Right lobe of liver (tissue), 6 donors: ENCODE measurements at regions not wholly inside any gene's neighbourhood (a gene's known extent, or its start where the extent isn't known, plus 50 kb on each side); places are given as distances from the start of the nearest gene placed in this dataset.

Source experiments
- ATAC-seq, 4 donors: fragments of 200-7000 bp; cut with Tn5 transposase; one replicate each; pipeline ENCODE4 v1.9.1; 2020; ENCODE audit warnings: mild to moderate bottlenecking in 4 of 4, moderate library complexity in 4 of 4
- DNase-seq, 3 donors: peaks; one replicate each; pipeline ENCODE4 v3.0.0-alpha.2; 2020
- H3K27ac ChIP-seq, 3 donors: fragments of 200-600 bp; one replicate each; pipeline ENCODE4 v1.8.0; 2022
- H3K27me3 ChIP-seq, 2 donors: fragments of 200-600 bp; one replicate each; pipeline ENCODE4 v1.8.0; 2022
- H3K36me3 ChIP-seq, 4 donors: fragments of 200-600 bp; sonication (generic) in 1 of 4; one replicate each; pipeline versions ENCODE4 v1.5.1 to v1.8.0; 2017 to 2022; ENCODE audit warnings: control low read depth in 1 of 4
- H3K4me1 ChIP-seq, 4 donors: fragments of 200-600 bp; sonication (generic) in 1 of 4; one replicate each; pipeline versions ENCODE4 v1.5.1 to v1.8.0; 2017 to 2022; ENCODE audit warnings: control low read depth in 1 of 4
- H3K4me3 ChIP-seq, 3 donors: fragments of 200-600 bp; one replicate each; pipeline ENCODE4 v1.8.0; 2022
- H3K9me3 ChIP-seq, 4 donors: fragments of 200-600 bp; sonication (generic) in 1 of 4; one replicate each; pipeline versions ENCODE4 v1.5.1 to v1.8.0; 2017 to 2022; ENCODE audit warnings: control low read depth in 1 of 4
- POLR2A ChIP-seq: fragments of 450-650 bp; IDR thresholded peaks from one replicate; pipeline ENCODE4 v1.6.1; 2017; ENCODE audit warnings: antibody characterized with exemption, mild to moderate bottlenecking
- WGBS: methylation state at CpG from one replicate; pipeline ENCODE4 v1.1.6; 2018; ENCODE audit warnings: low coverage, low lambda C conversion rate; ENCODE audit not compliant: insufficient coverage; ENCODE audit errors: missing lambda C conversion rate; 5-methylcytosine and 5-hydroxymethylcytosine counted together
- intact Hi-C, 2 donors: fragments of 100-400 bp; cut with DNase I; formaldehyde crosslinking; loops; one replicate each; pipeline versions ENCODE4 v1.11.2 to v1.14.1; 2022
- TF ChIP-seq, protein P1 (sequence below), 4 donors: fragments of 200-600 bp in 3 of 4; fragments of 450-650 bp in 1 of 4; IDR thresholded peaks; one replicate each; pipeline versions ENCODE4 v1.5.1 to v1.8.0; 2016 to 2022; ENCODE audit warnings: antibody characterized with exemption in 4 of 4, mild to moderate bottlenecking in 2 of 4
- donor health status: DM: no; HTN: yes; CAD: no.
- donor health status: DM: no; HTN: no; CAD: no.
- donor health status: DM: no; HTN: no; CAD: no.
- donor health status: DM: no; HTN: yes; CAD: no.
- donor health status: DM: no; HTN: yes; CAD: no.

DNA sequence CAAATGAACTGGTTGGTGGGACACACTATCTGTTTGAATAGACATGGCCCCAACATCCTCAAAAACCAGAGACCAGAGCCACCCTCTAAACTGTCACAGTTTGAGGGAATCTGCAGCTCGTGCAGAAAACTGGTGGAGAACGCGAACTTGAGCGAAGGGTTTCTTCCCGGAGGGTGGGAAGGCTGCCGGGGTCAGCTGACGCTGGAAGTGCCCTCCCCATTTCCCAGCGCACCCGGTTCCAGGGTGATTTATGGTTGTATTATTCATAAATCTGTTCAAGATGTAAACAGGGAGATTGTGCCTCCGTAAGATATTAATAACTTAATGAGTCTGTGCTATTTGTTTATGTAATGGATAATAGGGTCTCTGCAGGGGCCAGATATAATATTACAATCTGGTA lies 1396.7 kb downstream of the BRD1 start:
- 55% methylated on average over 10 of the region's 10 CpGs for WGBS
- no peaks in the 10 kb centered on the region for H3K27me3 ChIP-seq

DNA sequence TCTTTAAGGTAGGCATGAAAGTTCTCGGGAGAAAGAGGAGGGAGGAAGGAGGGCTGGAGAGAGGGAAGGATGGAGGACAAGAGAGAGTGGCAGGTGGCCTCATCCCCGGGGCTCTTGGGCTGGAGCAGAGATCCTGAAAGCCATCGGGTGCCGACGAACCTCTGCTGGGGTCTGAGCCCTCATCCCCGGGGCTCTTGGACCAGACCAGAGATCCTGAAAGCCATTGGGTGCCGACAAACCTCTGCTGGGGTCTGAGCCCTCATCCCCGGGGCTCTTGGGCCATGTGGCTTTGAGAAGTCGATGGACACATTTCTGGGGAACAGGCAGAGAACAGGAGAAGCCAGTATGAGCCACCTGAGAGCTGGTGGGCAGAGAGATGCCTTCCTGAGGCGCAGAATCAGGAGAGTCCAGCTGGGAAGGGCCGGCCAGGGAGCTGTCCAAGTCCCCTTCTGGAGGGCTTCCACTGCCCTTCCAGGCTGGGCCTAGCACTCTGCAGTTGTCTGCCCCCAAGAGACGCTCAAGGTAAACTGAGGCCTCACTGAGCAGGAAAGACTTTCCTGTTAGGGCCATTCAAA lies 1398.1 kb downstream of the BRD1 start:
- Histone ChIP-seq H3K36me3 (no peaks in the 10 kb centered on the region), H3K27me3 (no peaks in the 10 kb centered on the region), H3K4me3 (no peak overlapping the region), H3K4me1 (no peaks in the 10 kb centered on the region), H3K27ac (no peak overlapping the region), H3K9me3 (no peaks in the 10 kb centered on the region)
- WGBS, result 48% methylated on average over 3 of the region's 12 CpGs
- ATAC-seq (no peak), DNase-seq (peak in 2 of 3 donors; percentile 22)
- intact Hi-C loops, result no loop called here
- TF ChIP-seq POLR2A, result no peak
- TF ChIP-seq, protein P1, sequence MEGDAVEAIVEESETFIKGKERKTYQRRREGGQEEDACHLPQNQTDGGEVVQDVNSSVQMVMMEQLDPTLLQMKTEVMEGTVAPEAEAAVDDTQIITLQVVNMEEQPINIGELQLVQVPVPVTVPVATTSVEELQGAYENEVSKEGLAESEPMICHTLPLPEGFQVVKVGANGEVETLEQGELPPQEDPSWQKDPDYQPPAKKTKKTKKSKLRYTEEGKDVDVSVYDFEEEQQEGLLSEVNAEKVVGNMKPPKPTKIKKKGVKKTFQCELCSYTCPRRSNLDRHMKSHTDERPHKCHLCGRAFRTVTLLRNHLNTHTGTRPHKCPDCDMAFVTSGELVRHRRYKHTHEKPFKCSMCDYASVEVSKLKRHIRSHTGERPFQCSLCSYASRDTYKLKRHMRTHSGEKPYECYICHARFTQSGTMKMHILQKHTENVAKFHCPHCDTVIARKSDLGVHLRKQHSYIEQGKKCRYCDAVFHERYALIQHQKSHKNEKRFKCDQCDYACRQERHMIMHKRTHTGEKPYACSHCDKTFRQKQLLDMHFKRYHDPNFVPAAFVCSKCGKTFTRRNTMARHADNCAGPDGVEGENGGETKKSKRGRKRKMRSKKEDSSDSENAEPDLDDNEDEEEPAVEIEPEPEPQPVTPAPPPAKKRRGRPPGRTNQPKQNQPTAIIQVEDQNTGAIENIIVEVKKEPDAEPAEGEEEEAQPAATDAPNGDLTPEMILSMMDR (IDR thresholded peaks at IDR 0.05), result no peak

More for the DNA sequence above, 1396.7 kb downstream of the BRD1 start:
- intact Hi-C loops, result no loop called here
- Histone ChIP-seq H3K4me3 (no peak overlapping the region), H3K36me3 (no peaks in the 10 kb centered on the region), H3K9me3 (no peaks in the 10 kb centered on the region), H3K27ac (no peak overlapping the region), H3K4me1 (no peaks in the 10 kb centered on the region)
- ATAC-seq (no peak), DNase-seq (no peak)
- no peak for TF ChIP-seq POLR2A
- TF ChIP-seq, protein P1 (IDR thresholded peaks at IDR 0.05), result no peak

DNA sequence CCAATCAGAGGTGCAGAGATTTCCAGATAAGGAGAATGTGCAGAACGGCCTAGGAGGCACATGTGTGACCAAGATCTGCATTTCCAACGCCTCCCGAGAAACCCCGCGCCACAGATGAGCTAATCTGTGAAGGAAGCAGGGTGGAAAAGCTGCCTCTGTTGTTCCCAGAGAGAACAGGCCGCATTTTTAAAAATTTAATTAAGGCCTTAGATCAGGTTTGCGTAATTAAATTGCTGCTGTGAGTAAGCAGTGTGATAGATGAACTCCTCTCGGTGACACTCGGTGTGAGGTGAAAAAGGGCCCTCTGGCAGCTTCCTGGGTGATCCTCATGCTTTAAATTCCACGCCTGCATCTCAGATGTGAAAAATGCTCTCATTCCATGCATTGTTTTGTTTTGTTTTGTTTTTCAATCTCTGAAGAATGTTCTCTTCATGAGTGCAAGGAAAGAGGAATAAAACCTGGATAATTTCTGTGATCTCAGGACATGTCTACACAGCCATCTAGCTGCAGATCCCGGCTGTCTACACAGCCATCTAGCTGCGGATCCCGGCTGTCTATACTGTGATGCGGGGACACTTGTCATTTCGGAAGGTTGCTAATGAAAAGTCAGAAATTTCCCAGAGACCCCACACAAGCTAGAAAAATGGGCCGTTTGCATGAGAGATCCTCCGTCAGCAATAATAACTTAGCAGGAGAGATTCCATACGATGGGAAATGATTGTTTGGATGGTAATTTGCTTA lies 1398.9 kb downstream of the BRD1 start:
- Histone ChIP-seq H3K27ac (no peak overlapping the region), H3K4me1 (no peaks in the 10 kb centered on the region), H3K36me3 (no peaks in the 10 kb centered on the region), H3K9me3 (no peaks in the 10 kb centered on the region), H3K27me3 (no peaks in the 10 kb centered on the region), H3K4me3 (no peak overlapping the region)
- 37% methylated on average over 18 of the region's 18 CpGs for WGBS
- DNase-seq (peak in 1 of 3 donors; percentile 14), ATAC-seq (no peak)
- intact Hi-C loops, result no loop called here
- no peak for TF ChIP-seq POLR2A
- TF ChIP-seq, protein P1 (IDR thresholded peaks at IDR 0.05), result no peak

DNA sequence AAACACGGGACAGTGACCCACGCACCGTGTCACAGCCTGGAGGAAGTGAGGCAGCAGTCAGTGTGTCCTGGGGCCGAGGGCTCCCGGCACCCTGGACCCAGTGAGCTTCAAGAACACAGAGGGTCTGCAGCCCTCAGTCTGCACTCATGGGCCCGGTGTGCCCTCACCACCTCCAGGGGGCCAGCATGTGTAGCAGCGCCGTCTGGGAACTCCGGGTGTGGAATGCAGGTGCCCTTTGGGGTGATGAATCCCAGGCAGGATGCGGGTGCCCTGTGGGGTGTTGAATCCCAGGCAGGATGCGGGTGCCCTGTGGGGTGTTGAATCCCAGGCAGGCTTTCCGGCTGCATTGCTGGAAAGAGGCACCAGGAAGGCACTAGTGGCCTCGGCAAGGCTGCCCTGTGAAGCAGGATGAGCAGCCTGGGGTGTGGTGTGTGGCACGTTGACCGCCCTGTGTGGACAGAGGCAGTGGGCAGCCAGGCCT lies 1399.9 kb downstream of the BRD1 start:
- no peak for TF ChIP-seq POLR2A
- TF ChIP-seq, protein P1 (IDR thresholded peaks at IDR 0.05), result no peak
- Histone ChIP-seq H3K9me3 (no peaks in the 10 kb centered on the region), H3K4me3 (no peak overlapping the region), H3K27me3 (no peaks in the 10 kb centered on the region), H3K27ac (no peak overlapping the region), H3K4me1 (no peaks in the 10 kb centered on the region), H3K36me3 (no peaks in the 10 kb centered on the region)
- no peak for ATAC-seq
- intact Hi-C loops, result no loop called here
- WGBS, result 40% methylated on average over 1 of the region's 15 CpGs
- peak in 2 of 3 donors; percentile 33 to 39 for DNase-seq
